ENCODE measurements at regions not wholly inside any gene's neighbourhood (a gene's known extent, or its start where the extent isn't known, plus 50 kb on each side); places are given as distances from the start of the nearest gene placed in this dataset.

DNA sequence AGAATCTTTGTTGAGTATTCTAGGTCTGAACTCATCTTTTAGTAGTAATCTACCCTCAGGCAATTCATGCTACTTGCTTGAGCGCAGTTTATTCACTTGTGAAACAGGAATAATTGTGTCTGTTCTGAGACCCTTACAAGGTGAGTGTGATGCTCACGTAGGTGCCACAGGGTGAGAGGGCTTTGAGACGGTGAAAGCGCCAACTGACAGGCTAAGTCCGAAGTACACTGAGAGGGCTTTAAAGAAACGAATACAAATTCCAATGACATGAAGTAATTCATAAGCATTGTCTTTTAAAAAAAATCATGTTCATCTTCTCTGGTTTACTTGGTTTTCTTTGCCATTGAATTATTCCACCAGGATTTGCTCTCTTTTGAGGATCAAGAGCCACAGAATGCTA lies 393.7 kb upstream of the RGMA start:
- no peaks in the 10 kb centered on the region for H3K23me2 ChIP-seq (ENCODE audit: low read depth, low read length)
- no peak overlapping the region for H3K4ac ChIP-seq (replicated peaks; ENCODE audit: insufficient read length, low read depth, low read length)
- no peak overlapping the region for H3K4me2 ChIP-seq (ENCODE audit: insufficient read depth in 1 of 2, low read depth in 2 of 2, low read length in 2 of 2)
- H3K9me3 ChIP-seq (ENCODE audit: insufficient read depth in 2 of 2, low read depth in 1 of 2, low read length in 1 of 2), result peaks cover 0 to 4% of the 10 kb centered on the region in 2 experiments; a peak in 1 of 4 replicates
- H2AFZ ChIP-seq (ENCODE audit: low read length), result no peak overlapping the region
- CTCF ChIA-PET (ENCODE audit: partially characterized antibody), result no interaction called here
- no peak overlapping the region for H3K27ac ChIP-seq (ENCODE audit: low read depth, low read length)
- H2BK120ac ChIP-seq (replicated peaks; ENCODE audit: low read depth, low read length), result no peak overlapping the region
- no peak overlapping the region for H3K14ac ChIP-seq (ENCODE audit: insufficient read length)
- H3K79me1 ChIP-seq (ENCODE audit: low read depth, low read length), result no peaks in the 10 kb centered on the region
- H2BK12ac ChIP-seq (ENCODE audit: low read depth, low read length), result no peak overlapping the region
- H3K9ac ChIP-seq (replicated peaks in 1 of 4; ENCODE audit: extremely low read depth in 1 of 4, low read depth in 3 of 4, low read length in 3 of 4), result no peak overlapping the region
- FAIRE-seq (no peak), DNase-seq (ENCODE audit: low read depth in 1 of 2, low spot score in 2 of 2) (no peak)
- POLR2A ChIA-PET (ENCODE audit: partially characterized antibody), result no interaction called here
- no peak overlapping the region for H3K4me3 ChIP-seq (ENCODE audit: extremely low read depth in 1 of 4, insufficient read depth in 2 of 4, low read depth in 3 of 4, low read length in 4 of 4)
- H4K20me1 ChIP-seq (replicated peaks in 1 of 2; ENCODE audit: control insufficient read depth in 1 of 2, insufficient read depth in 2 of 2, low read length in 2 of 2), result no peaks in the 10 kb centered on the region
- H4K91ac ChIP-seq (replicated peaks; ENCODE audit: insufficient read length, low read length), result no peak overlapping the region
- WGBS, 2 experiments (ENCODE audit: extremely low coverage in 1 of 2, insufficient coverage in 1 of 2, insufficient read length in 1 of 2, insufficient replicate concordance in 2 of 2, low coverage in 1 of 2, low lambda C conversion rate in 2 of 2, missing lambda C conversion rate in 1 of 2), result 70% methylated on average over 6 of the region's 6 CpGs; no CpG with 5 or more reads in 1 of the 2 experiments
- H2BK5ac ChIP-seq (ENCODE audit: low read depth, low read length), result no peak overlapping the region
- no peak overlapping the region for H2AK5ac ChIP-seq (ENCODE audit: low read depth, low read length)
- H2BK15ac ChIP-seq (ENCODE audit: low read length), result no peak overlapping the region
- TF ChIP-seq SIRT6 (IDR thresholded peaks at IDR 0.05; ENCODE audit: low read length), result no peak
- no peaks in the 10 kb centered on the region for H3K79me2 ChIP-seq (ENCODE audit: control insufficient read depth in 1 of 2, insufficient read depth in 2 of 2, low read length in 2 of 2)
- peaks cover 0 to 3% (median 0%) of the 10 kb centered on the region in 4 experiments; a peak in 1 of 7 replicates for H3K27me3 ChIP-seq (replicated peaks in 1 of 4; ENCODE audit: control insufficient read depth in 3 of 4, extremely low read depth in 1 of 4, insufficient read depth in 3 of 4, low read length in 3 of 4)
- no peak overlapping the region for H4K5ac ChIP-seq (ENCODE audit: insufficient read length, low read depth, low read length)
- peaks cover 2 to 13% (median 5%) of the 10 kb centered on the region in 4 experiments; a peak in 6 of 7 replicates for H3K4me1 ChIP-seq (replicated peaks in 1 of 4; ENCODE audit: control insufficient read depth in 3 of 4, insufficient read depth in 4 of 4, low read length in 3 of 4)
- H4K8ac ChIP-seq (ENCODE audit: extremely low read depth, insufficient read depth, low read length), result no peak overlapping the region
- no peak overlapping the region for H3K23ac ChIP-seq (ENCODE audit: insufficient read length)
- no peaks in the 10 kb centered on the region for H3K36me3 ChIP-seq (ENCODE audit: control insufficient read depth in 2 of 4, insufficient read depth in 4 of 4, low read length in 3 of 4)
- no peak overlapping the region for H3K18ac ChIP-seq (ENCODE audit: extremely low read depth, low read length)
- H2BK20ac ChIP-seq (ENCODE audit: low read length), result no peak overlapping the region
- H3K56ac ChIP-seq (replicated peaks; ENCODE audit: insufficient read length, low read depth, low read length), result no peak overlapping the region

Measured in H1 (cell line).